SK-N-MC (cell line): ENCODE measurements at regions not wholly inside any gene's neighbourhood (a gene's known extent, or its start where the extent isn't known, plus 50 kb on each side); places are given as distances from the start of the nearest gene placed in this dataset.

Experiments
- DNase-seq: peaks from one replicate; pipeline ENCODE4 v3.0.0-alpha.2; 2011; ENCODE audit warnings: low read depth, low spot score
- H3K27ac ChIP-seq: fragments of 200-600 bp; sonication (generic); 2 replicates; pipeline ENCODE4 v1.5.1; 2016; ENCODE audit warnings: mixed run types
- H3K36me3 ChIP-seq: fragments of 200-600 bp; sonication (generic); 2 replicates; pipeline ENCODE4 v1.6.1; 2017; ENCODE audit warnings: antibody characterized with exemption, low read length, mixed read lengths; ENCODE audit not compliant: insufficient read depth
- H3K4me3 ChIP-seq: fragments of 200-600 bp; sonication (generic); 2 replicates; pipeline ENCODE4 v1.5.1; 2016
- H3K9ac ChIP-seq: fragments of 200-600 bp; sonication (generic); 2 replicates; pipeline ENCODE4 v1.8.0; 2017; ENCODE audit warnings: mixed run types, mixed read lengths; ENCODE audit not compliant: insufficient read length
- H3K9me3 ChIP-seq: fragments of 200-600 bp; sonication (generic); 2 replicates; pipeline ENCODE4 v1.6.1; 2017; ENCODE audit warnings: low read depth, mild to moderate bottlenecking, antibody characterized with exemption, low read length, moderate library complexity, mixed read lengths
- EZH2 ChIP-seq: fragments of 200-600 bp; sonication (generic); IDR thresholded peaks from one replicate; pipeline ENCODE4 v1.6.1; 2017; ENCODE audit warnings: antibody characterized with exemption
- FOXP2 ChIP-seq: optimal IDR thresholded peaks from 2 replicates; pipeline ENCODE3; 2011; ENCODE audit warnings: mild to moderate bottlenecking, moderate library complexity; ENCODE audit not compliant: insufficient read depth; ENCODE audit errors: extremely low read length, control extremely low read depth
- POLR2AphosphoS5 ChIP-seq: IDR thresholded peaks from 2 replicates; pipeline ENCODE4 v1.6.1; 2012; ENCODE audit warnings: mild to moderate bottlenecking, low read depth, low read length, borderline replicate concordance

DNA sequence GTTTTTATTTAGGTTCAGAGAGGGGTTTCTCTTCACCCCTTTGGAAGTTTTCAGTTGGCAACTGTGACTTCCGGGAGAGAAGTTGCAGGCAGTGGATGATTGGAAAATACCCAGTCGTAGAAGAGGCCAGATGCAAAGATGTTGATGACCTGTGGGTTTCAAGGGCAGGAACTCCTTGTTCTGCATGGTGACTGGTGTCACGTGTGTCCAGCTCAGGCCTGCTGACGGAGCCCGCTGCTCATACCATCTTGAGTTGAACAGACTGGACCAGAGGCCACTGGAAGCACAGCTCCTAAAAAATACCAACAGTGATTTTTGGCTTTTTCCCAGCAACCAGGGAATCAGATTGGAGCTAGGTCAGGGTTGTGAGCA, 243.9 kb upstream of the KLF4 start:
- no peak overlapping the region for H3K9ac ChIP-seq
- H3K36me3 ChIP-seq, result no peaks in the 10 kb centered on the region
- no peak overlapping the region for H3K4me3 ChIP-seq
- TF ChIP-seq EZH2 (no peak), POLR2AphosphoS5 (no peak), FOXP2 (no peak)
- no peaks in the 10 kb centered on the region for H3K9me3 ChIP-seq
- H3K27ac ChIP-seq, result no peak overlapping the region
- no peak for DNase-seq

DNA sequence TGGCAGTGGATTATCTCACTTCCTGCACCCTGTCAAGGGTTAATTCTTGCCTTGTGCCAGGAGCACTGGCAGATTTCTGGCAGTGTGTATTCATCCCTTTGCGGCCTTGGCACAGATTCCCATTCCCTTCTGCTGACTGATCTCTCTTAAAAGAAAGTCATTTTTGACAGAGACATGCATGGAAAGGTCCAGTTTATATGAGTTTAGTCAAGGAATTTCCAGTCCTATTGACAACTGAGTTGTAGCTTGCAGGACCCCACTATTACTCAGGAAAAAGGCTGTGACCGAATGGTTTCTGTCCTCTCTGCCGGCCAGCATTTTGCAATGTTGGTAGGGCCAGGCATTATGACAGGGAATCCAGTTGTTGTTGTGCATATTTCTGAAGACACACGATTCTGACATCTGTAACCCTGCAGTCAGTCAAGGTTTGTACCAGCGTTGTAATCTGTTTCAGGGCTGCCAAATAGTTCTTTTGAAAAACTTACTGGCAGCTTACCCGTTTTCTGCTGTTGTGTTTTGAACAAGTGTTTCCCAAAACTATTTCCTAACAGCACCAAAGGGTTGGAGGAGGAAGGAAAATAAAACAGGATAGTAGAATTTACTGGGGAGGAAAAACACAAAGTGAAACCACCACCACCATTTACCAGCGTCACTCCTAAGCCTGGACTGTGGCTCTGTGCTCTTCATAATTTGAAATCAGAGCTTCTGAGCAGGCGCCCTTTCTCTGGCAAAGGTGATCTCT, 243.4 kb upstream of the KLF4 start:
- Histone ChIP-seq H3K27ac (no peak overlapping the region), H3K9me3 (no peaks in the 10 kb centered on the region), H3K36me3 (no peaks in the 10 kb centered on the region), H3K9ac (no peak overlapping the region), H3K4me3 (no peak overlapping the region)
- no peak for DNase-seq
- TF ChIP-seq FOXP2 (no peak), EZH2 (no peak), POLR2AphosphoS5 (no peak)

GRCh38 chr9:107731115-107731762, 241.7 kb upstream of the KLF4 start:
- no peaks in the 10 kb centered on the region for H3K9me3 ChIP-seq
- TF ChIP-seq POLR2AphosphoS5 (no peak), EZH2 (no peak), FOXP2 (no peak)

GRCh38 chr9:107730666-107731065, 241.1 kb upstream of the KLF4 start:
- H3K9ac ChIP-seq, result no peak overlapping the region
- no peak overlapping the region for H3K4me3 ChIP-seq
- TF ChIP-seq POLR2AphosphoS5 (no peak), EZH2 (no peak), FOXP2 (no peak)
- no peak overlapping the region for H3K27ac ChIP-seq
- no peaks in the 10 kb centered on the region for H3K9me3 ChIP-seq
- DNase-seq, result no peak
- H3K36me3 ChIP-seq, result no peaks in the 10 kb centered on the region

More at GRCh38 chr9:107731115-107731762, 241.7 kb upstream of the KLF4 start:
- Histone ChIP-seq H3K36me3 (no peaks in the 10 kb centered on the region), H3K9ac (no peak overlapping the region), H3K4me3 (no peak overlapping the region), H3K27ac (no peak overlapping the region)
- no peak for DNase-seq

DNA sequence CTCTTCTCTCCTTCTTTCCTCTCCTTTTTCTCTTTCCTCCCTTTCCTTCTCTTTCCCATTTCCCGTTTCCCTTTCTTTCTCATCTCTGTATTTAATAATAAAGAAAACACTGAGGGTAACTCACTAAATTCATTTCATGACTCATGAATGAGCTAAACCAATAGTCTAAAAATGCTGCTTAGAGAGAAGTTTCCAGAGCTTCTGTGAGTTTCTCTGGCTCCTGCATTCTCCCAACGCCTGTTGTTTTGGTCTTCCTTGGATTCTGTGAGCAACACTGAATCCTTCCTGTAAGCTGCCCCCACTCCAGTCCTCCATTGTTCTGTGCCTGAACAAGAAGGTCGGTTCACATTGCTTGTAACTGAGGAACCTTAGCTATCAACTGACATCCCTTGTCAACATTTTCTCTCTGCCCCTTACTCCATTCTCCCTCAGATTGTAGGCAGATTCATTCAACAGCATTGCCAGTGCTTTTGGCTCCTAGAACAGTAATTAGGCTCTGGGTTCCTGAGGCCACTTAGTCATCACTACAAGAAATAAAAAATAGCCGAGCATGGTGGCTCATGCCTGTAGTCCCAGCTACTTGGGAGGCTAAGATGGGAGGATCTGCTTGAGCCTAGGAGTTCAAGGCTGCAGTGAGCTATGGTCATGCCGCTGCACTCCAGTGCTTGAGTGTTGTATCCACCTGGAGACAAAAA, 237.7 kb upstream of the KLF4 start:
- Histone ChIP-seq H3K9me3 (no peaks in the 10 kb centered on the region), H3K36me3 (no peaks in the 10 kb centered on the region), H3K4me3 (no peak overlapping the region), H3K9ac (no peak overlapping the region), H3K27ac (no peak overlapping the region)
- no peak for DNase-seq
- TF ChIP-seq FOXP2 (no peak), POLR2AphosphoS5 (no peak), EZH2 (no peak)

GRCh38 chr9:107723015-107723414, 233.4 kb upstream of the KLF4 start:
- Histone ChIP-seq H3K4me3 (no peak overlapping the region), H3K27ac (no peak overlapping the region), H3K36me3 (no peaks in the 10 kb centered on the region), H3K9me3 (no peaks in the 10 kb centered on the region), H3K9ac (no peak overlapping the region)
- TF ChIP-seq EZH2 (no peak), FOXP2 (no peak), POLR2AphosphoS5 (no peak)
- no peak for DNase-seq

DNA sequence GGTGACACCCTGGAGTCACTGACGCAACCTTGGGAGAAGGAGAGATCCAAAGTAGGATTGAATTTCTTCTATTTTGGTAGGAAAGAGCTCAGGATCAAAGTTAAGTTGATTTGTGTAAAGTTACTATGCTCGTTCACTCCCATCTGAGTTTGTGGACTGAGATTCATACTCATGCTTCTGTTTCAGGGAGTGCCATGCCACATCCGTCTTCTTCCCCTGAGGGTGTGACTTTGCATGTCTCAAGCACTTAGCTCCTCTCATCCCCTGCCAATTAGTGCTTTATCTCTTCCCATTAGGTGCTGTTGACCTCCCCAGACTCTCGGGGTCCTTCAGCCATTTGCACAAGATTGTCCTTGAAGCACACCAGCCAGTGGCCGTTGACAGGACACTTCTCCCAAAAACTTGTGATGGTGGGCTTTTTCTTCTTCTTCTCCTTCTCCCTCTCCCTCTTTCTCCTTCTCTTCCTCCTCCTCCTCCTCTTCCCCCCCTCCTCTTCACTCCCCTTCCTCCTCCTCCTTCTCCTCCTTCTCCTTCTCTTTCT, 232.2 kb upstream of the KLF4 start:
- Histone ChIP-seq H3K9me3 (no peaks in the 10 kb centered on the region), H3K9ac (no peak overlapping the region), H3K4me3 (no peak overlapping the region), H3K27ac (no peak overlapping the region), H3K36me3 (no peaks in the 10 kb centered on the region)
- TF ChIP-seq EZH2 (no peak), POLR2AphosphoS5 (no peak), FOXP2 (no peak)
- DNase-seq, result no peak

DNA sequence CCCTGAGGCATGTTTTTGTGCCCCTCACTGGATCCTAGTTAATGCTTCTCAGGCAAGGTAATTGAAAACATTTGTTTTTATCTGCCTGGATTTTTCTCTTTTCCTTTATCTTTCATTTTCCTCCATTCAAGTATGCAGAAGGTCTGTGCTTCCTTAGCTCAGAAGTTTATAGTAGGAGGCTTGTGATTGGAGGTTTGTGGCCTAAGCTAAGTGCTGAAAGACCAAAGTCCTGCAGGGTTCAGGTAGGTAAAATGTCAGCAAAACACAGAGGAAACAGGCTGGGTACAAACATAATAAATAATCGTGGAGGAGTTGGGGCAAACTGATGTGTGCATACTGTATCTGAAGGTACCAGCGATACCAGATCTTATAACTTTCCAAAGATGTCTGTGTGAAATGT, 230.9 kb upstream of the KLF4 start:
- H3K4me3 ChIP-seq, result no peak overlapping the region
- no peaks in the 10 kb centered on the region for H3K9me3 ChIP-seq
- TF ChIP-seq EZH2 (no peak), POLR2AphosphoS5 (no peak), FOXP2 (no peak)
- no peak overlapping the region for H3K27ac ChIP-seq
- H3K36me3 ChIP-seq, result no peaks in the 10 kb centered on the region
- H3K9ac ChIP-seq, result no peak overlapping the region
- DNase-seq, result no peak
